H1 (cell line): ENCODE measurements at regions not wholly inside any gene's neighbourhood (a gene's known extent, or its start where the extent isn't known, plus 50 kb on each side); places are given as distances from the start of the nearest gene placed in this dataset.

Experiments used
- CTCF ChIA-PET: fragments of 300-600 bp; sonication (Branson Sonifier 250); formaldehyde crosslinking; loops from one replicate; lab custom pipeline; 2021; ENCODE audit not compliant: partially characterized antibody; lab: Charles Lee
- POLR2A ChIA-PET: fragments of 300-600 bp; sonication (Branson Sonifier 250); formaldehyde crosslinking; loops from one replicate; lab custom pipeline; 2021; ENCODE audit warnings: inconsistent platforms; ENCODE audit not compliant: partially characterized antibody; lab: Charles Lee
- DNase-seq, 2 experiments: peaks; one replicate each; pipeline versions ENCODE4 v3.0.0 to v3.0.0-alpha.2; 2010 to 2022; ENCODE audit warnings: low spot score in 2 of 2, low read depth in 1 of 2, mixed read lengths in 1 of 2
- FAIRE-seq: peaks from 2 replicates; lab custom pipeline; 2011; peaks lifted over from hg19 to GRCh38; lab: Jason Lieb, UNC
- H2AFZ ChIP-seq: 2 replicates; pipeline ENCODE4 v1.8.1; 2012; ENCODE audit warnings: low read length, inconsistent platforms
- H2AK5ac ChIP-seq: 2 replicates; pipeline ENCODE4 v1.6.1; 2013; ENCODE audit warnings: low read depth, low read length
- H2BK120ac ChIP-seq: replicated peaks from 2 replicates; pipeline ENCODE3; 2013; ENCODE audit warnings: low read depth, low read length, inconsistent platforms
- H2BK12ac ChIP-seq: 2 replicates; pipeline ENCODE4 v1.6.1; 2013; ENCODE audit warnings: low read depth, low read length
- H2BK15ac ChIP-seq: 2 replicates; pipeline ENCODE4 v1.6.1; 2013; ENCODE audit warnings: low read length
- H2BK20ac ChIP-seq: 2 replicates; pipeline ENCODE4 v1.6.1; 2013; ENCODE audit warnings: low read length
- H2BK5ac ChIP-seq: 2 replicates; pipeline ENCODE4 v1.6.1; 2013; ENCODE audit warnings: low read depth, low read length
- H3K14ac ChIP-seq: 2 replicates; pipeline ENCODE4 v1.6.1; 2013; ENCODE audit warnings: inconsistent platforms; ENCODE audit not compliant: insufficient read length
- H3K18ac ChIP-seq: 2 replicates; pipeline ENCODE4 v1.6.1; 2013; ENCODE audit warnings: low read length; ENCODE audit errors: extremely low read depth
- H3K23ac ChIP-seq: 2 replicates; pipeline ENCODE4 v1.6.1; 2013; ENCODE audit warnings: inconsistent platforms; ENCODE audit not compliant: insufficient read length
- H3K23me2 ChIP-seq: 2 replicates; pipeline ENCODE4 v1.6.1; 2013; ENCODE audit warnings: low read depth, low read length
- H3K27ac ChIP-seq: 2 replicates; pipeline ENCODE4 v1.6.1; 2011; ENCODE audit warnings: low read depth, low read length, inconsistent platforms
- H3K27me3 ChIP-seq, 4 experiments: replicated peaks in 1 of 4; 1 replicate in 1 of 4; 2 replicates in 3 of 4; pipeline versions ENCODE4 v1.6.1 to v1.8.1; 2011 to 2013; ENCODE audit warnings: low read length in 3 of 4, mild to moderate bottlenecking in 3 of 4, inconsistent platforms in 2 of 4, mixed read lengths in 2 of 4, moderate library complexity in 1 of 4; ENCODE audit not compliant: control insufficient read depth in 3 of 4, insufficient read depth in 3 of 4; ENCODE audit errors: extremely low read depth in 1 of 4
- H3K36me3 ChIP-seq, 4 experiments: 2 replicates each; pipeline versions ENCODE4 v1.6.1 to v1.8.1; 2011 to 2013; ENCODE audit warnings: mild to moderate bottlenecking in 4 of 4, low read length in 3 of 4, moderate library complexity in 2 of 4, control low read depth in 1 of 4, inconsistent platforms in 1 of 4; ENCODE audit not compliant: insufficient read depth in 4 of 4, control insufficient read depth in 2 of 4
- H3K4ac ChIP-seq: replicated peaks from 2 replicates; pipeline ENCODE3; 2013; ENCODE audit warnings: low read length, low read depth, mixed read lengths, inconsistent platforms; ENCODE audit not compliant: insufficient read length
- H3K4me1 ChIP-seq, 4 experiments: replicated peaks in 1 of 4; 1 replicate in 1 of 4; 2 replicates in 3 of 4; pipeline versions ENCODE4 v1.6.1 to v1.8.1; 2011 to 2013; ENCODE audit warnings: low read length in 3 of 4, inconsistent platforms in 2 of 4, mixed read lengths in 1 of 4; ENCODE audit not compliant: insufficient read depth in 4 of 4, control insufficient read depth in 3 of 4
- H3K4me2 ChIP-seq, 2 experiments: 2 replicates each; pipeline versions ENCODE4 v1.6.1 to v1.8.1; 2011 to 2013; ENCODE audit warnings: low read depth in 2 of 2, low read length in 2 of 2, control low read depth in 1 of 2, inconsistent platforms in 1 of 2, mild to moderate bottlenecking in 1 of 2; ENCODE audit not compliant: insufficient read depth in 1 of 2
- H3K4me3 ChIP-seq, 4 experiments: fragments of 200-600, 300-600 bp in 1 of 4; sonication (generic), shearing (Covaris generic), sonication (Bioruptor Twin) in 1 of 4; 2 replicates each; pipeline versions ENCODE4 v1.5.1 to v1.8.1; 2011 to 2016; ENCODE audit warnings: low read length in 4 of 4, low read depth in 3 of 4, control low read depth in 2 of 4, inconsistent platforms in 2 of 4, mild to moderate bottlenecking in 2 of 4, mixed read lengths in 1 of 4, moderate library complexity in 1 of 4; ENCODE audit not compliant: insufficient read depth in 2 of 4; ENCODE audit errors: extremely low read depth in 1 of 4
- H3K56ac ChIP-seq: replicated peaks from 2 replicates; pipeline ENCODE3; 2013; ENCODE audit warnings: low read depth, mild to moderate bottlenecking, mixed read lengths, low read length, inconsistent platforms; ENCODE audit not compliant: insufficient read length
- H3K79me1 ChIP-seq: 2 replicates; pipeline ENCODE4 v1.6.1; 2013; ENCODE audit warnings: low read depth, low read length, control low read depth
- H3K79me2 ChIP-seq, 2 experiments: 2 replicates each; pipeline versions ENCODE4 v1.6.1 to v1.8.1; 2012 to 2013; ENCODE audit warnings: low read length in 2 of 2, mild to moderate bottlenecking in 2 of 2, inconsistent platforms in 1 of 2; ENCODE audit not compliant: insufficient read depth in 2 of 2, control insufficient read depth in 1 of 2
- H3K9ac ChIP-seq, 4 experiments: replicated peaks in 1 of 4; 1 replicate in 1 of 4; 2 replicates in 3 of 4; pipeline versions ENCODE4 v1.6.1 to v1.8.1; 2011 to 2013; ENCODE audit warnings: low read depth in 3 of 4, low read length in 3 of 4, control low read depth in 2 of 4, mild to moderate bottlenecking in 2 of 4, moderate library complexity in 2 of 4, inconsistent platforms in 1 of 4; ENCODE audit errors: extremely low read depth in 1 of 4
- H3K9me3 ChIP-seq, 2 experiments: 2 replicates each; pipeline versions ENCODE4 v1.6.1 to v1.8.1; 2012 to 2013; ENCODE audit warnings: mild to moderate bottlenecking in 2 of 2, moderate library complexity in 2 of 2, control low read depth in 1 of 2, inconsistent platforms in 1 of 2, low read depth in 1 of 2, low read length in 1 of 2, mixed read lengths in 1 of 2; ENCODE audit not compliant: insufficient read depth in 2 of 2
- H4K20me1 ChIP-seq, 2 experiments: replicated peaks in 1 of 2; 2 replicates each; pipeline versions ENCODE3 to v1.8.1; 2011 to 2013; ENCODE audit warnings: inconsistent platforms in 2 of 2, low read length in 2 of 2, mild to moderate bottlenecking in 1 of 2; ENCODE audit not compliant: insufficient read depth in 2 of 2, control insufficient read depth in 1 of 2
- H4K5ac ChIP-seq: 2 replicates; pipeline ENCODE4 v1.6.1; 2013; ENCODE audit warnings: low read length, low read depth, mixed read lengths, inconsistent platforms; ENCODE audit not compliant: insufficient read length
- H4K8ac ChIP-seq: 2 replicates; pipeline ENCODE4 v1.8.0; 2013; ENCODE audit warnings: mild to moderate bottlenecking, moderate library complexity, low read length, inconsistent platforms; ENCODE audit not compliant: insufficient read depth; ENCODE audit errors: extremely low read depth
- H4K91ac ChIP-seq: replicated peaks from 2 replicates; pipeline ENCODE3; 2013; ENCODE audit warnings: low read length, mixed read lengths, inconsistent platforms; ENCODE audit not compliant: insufficient read length
- JUND ChIP-seq: IDR thresholded peaks from 2 replicates; pipeline ENCODE4 v1.6.1; 2011; ENCODE audit warnings: mild to moderate bottlenecking, improper control_type of control experiment, low read length
- WGBS, 2 experiments: shearing (Covaris generic) in 1 of 2; methylation state at CpG; one replicate each; pipeline versions ENCODE4 v1.1.6 to v1.1.7; 2013 to 2015; ENCODE audit warnings: low lambda C conversion rate in 2 of 2, mixed read lengths in 2 of 2, inconsistent platforms in 1 of 2, low coverage in 1 of 2, missing lambda C conversion rate in 1 of 2; ENCODE audit not compliant: insufficient replicate concordance in 2 of 2, insufficient coverage in 1 of 2, insufficient read length in 1 of 2; ENCODE audit errors: extremely low coverage in 1 of 2, missing lambda C conversion rate in 1 of 2; 5-methylcytosine and 5-hydroxymethylcytosine counted together

DNA sequence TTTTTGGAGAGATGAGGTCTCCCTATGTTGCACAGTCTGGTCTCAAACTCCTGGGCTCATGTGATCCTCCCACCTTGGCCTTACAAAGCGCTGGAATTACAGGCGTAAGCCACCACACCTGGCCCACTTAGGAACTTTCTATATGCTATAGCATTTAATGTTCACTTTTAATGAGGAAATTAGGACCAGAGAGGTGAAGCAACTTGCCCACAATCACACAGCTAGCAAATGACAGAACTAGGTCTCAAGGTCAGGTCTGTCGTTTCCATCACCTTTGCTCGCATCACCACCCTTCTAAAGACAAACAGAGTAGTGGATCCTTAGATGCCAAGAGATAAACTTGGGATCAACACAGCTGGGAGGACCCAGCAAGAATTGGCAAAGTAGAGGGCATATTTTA is 381.7 kb downstream of the CD83 start:
- Histone ChIP-seq H4K20me1 (no peaks in the 10 kb centered on the region), H2BK20ac (no peak overlapping the region), H4K91ac (no peak overlapping the region), H3K27me3 (no peaks in the 10 kb centered on the region), H3K9me3 (no peaks in the 10 kb centered on the region; a peak in 1 of 4 replicates), H3K23me2 (no peaks in the 10 kb centered on the region), H3K18ac (no peak overlapping the region), H4K8ac (no peak overlapping the region), H3K4me2 (no peak overlapping the region), H3K4me3 (no peak overlapping the region), H2AFZ (no peak overlapping the region), H2BK120ac (no peak overlapping the region), H3K36me3 (no peaks in the 10 kb centered on the region; a peak in 1 of 8 replicates), H3K23ac (no peak overlapping the region), H2BK5ac (no peak overlapping the region), H2AK5ac (no peak overlapping the region), H3K9ac (no peak overlapping the region), H2BK12ac (no peak overlapping the region), H2BK15ac (no peak overlapping the region), H3K4me1 (no peaks in the 10 kb centered on the region), H3K79me1 (no peaks in the 10 kb centered on the region), H3K79me2 (no peaks in the 10 kb centered on the region), H3K4ac (peak overlapping the region; percentile 28), H3K14ac (no peak overlapping the region), H3K27ac (no peak overlapping the region), H4K5ac (no peak overlapping the region), H3K56ac (no peak overlapping the region)
- DNase-seq (no peak), FAIRE-seq (no peak)
- WGBS, 2 experiments: 92% methylated on average over 4 of the region's 4 CpGs; no CpG with 5 or more reads in 1 of the 2 experiments
- ChIA-PET POLR2A (no interaction called here), CTCF (interaction anchor here (1.0 to 1.1 kb wide), 2 partner anchors 10 to 823 kb away, joined by 3 read pairs; no protein-coding TSS in a partner anchor)
- TF ChIP-seq JUND: no peak
